Neural cell (in vitro differentiated cells): ENCODE measurements at regions not wholly inside any gene's neighbourhood (a gene's known extent, or its start where the extent isn't known, plus 50 kb on each side); places are given as distances from the start of the nearest gene placed in this dataset.

Source experiments
- H2AFZ ChIP-seq: fragments of 200-600, 300-800 bp; sonication (generic), shearing (Covaris generic); 2 replicates; pipeline ENCODE4 v1.6.0; 2014; ENCODE audit warnings: low read depth, mild to moderate bottlenecking, antibody characterized with exemption, low read length, moderate library complexity
- H3F3A ChIP-seq: fragments of 200-600 bp; shearing (Covaris generic); 2 replicates; pipeline ENCODE4 v1.6.1; 2016; ENCODE audit warnings: mild to moderate bottlenecking, moderate library complexity, mixed read lengths, antibody characterized with exemption, low read length; ENCODE audit not compliant: insufficient read depth, poor library complexity, severe bottlenecking
- H3K27ac ChIP-seq: fragments of 200-600, 300-800 bp; sonication (generic), shearing (Covaris generic); 2 replicates; pipeline ENCODE4 v1.5.1; 2014; ENCODE audit warnings: mild to moderate bottlenecking, low read length, moderate library complexity
- H3K27me3 ChIP-seq: fragments of 300-800, 200-600 bp; sonication (generic), shearing (Covaris generic); 2 replicates; pipeline ENCODE4 v1.6.0; 2014; ENCODE audit warnings: mild to moderate bottlenecking, low read depth, low read length, moderate library complexity; ENCODE audit not compliant: insufficient read depth
- H3K36me3 ChIP-seq: fragments of 300-800, 200-600 bp; sonication (generic), shearing (Covaris generic); 2 replicates; pipeline ENCODE4 v1.5.1; 2014; ENCODE audit warnings: mild to moderate bottlenecking, antibody characterized with exemption, low read length, moderate library complexity; ENCODE audit not compliant: insufficient read depth
- H3K4me2 ChIP-seq: fragments of 300-800, 200-600 bp; sonication (generic), shearing (Covaris generic); 2 replicates; pipeline ENCODE4 v1.6.0; 2014; ENCODE audit warnings: mild to moderate bottlenecking, low read length
- H3K4me3 ChIP-seq: fragments of 300-800, 200-600 bp; sonication (generic), shearing (Covaris generic); 2 replicates; pipeline ENCODE4 v1.5.1; 2014; ENCODE audit warnings: mild to moderate bottlenecking, low read length, moderate library complexity
- H3K79me2 ChIP-seq: fragments of 200-600 bp; shearing (Covaris generic); replicated peaks from 2 replicates; pipeline ENCODE4 v1.6.0; 2014; ENCODE audit warnings: mild to moderate bottlenecking, low read length, moderate library complexity; ENCODE audit not compliant: insufficient read depth
- H3K9ac ChIP-seq: fragments of 300-800, 200-600 bp; sonication (generic), shearing (Covaris generic); 2 replicates; pipeline ENCODE4 v1.6.1; 2016; ENCODE audit warnings: mild to moderate bottlenecking, low read length, mixed read lengths
- H3K9me2 ChIP-seq: fragments of 200-600 bp; shearing (Covaris generic); 2 replicates; pipeline ENCODE4 v1.6.1; 2016; ENCODE audit warnings: mild to moderate bottlenecking, low read length, mixed read lengths; ENCODE audit not compliant: insufficient read depth
- H3K9me3 ChIP-seq: fragments of 200-600, 300-800 bp; sonication (generic), shearing (Covaris generic); 2 replicates; pipeline ENCODE4 v1.6.1; 2016; ENCODE audit warnings: mild to moderate bottlenecking, mixed run types, low read length, moderate library complexity, mixed read lengths
- H4K20me1 ChIP-seq: fragments of 200-600 bp; shearing (Covaris generic); 2 replicates; pipeline ENCODE4 v1.6.1; 2016; ENCODE audit warnings: mild to moderate bottlenecking, mixed run types; ENCODE audit not compliant: insufficient read depth
- EP300 ChIP-seq: fragments of 450-650 bp; conservative IDR thresholded peaks from 2 replicates; pipeline ENCODE4 v1.6.1; 2014; ENCODE audit warnings: antibody characterized with exemption, mild to moderate bottlenecking, moderate library complexity; ENCODE audit not compliant: poor library complexity, severe bottlenecking
- EZH2 ChIP-seq: fragments of 200-600, 300-800 bp; shearing (Covaris generic), sonication (generic); IDR thresholded peaks from 2 replicates; pipeline ENCODE4 v1.6.1; 2014; ENCODE audit warnings: antibody characterized with exemption, low read length, borderline replicate concordance, mild to moderate bottlenecking; ENCODE audit not compliant: insufficient read depth, poor library complexity, severe bottlenecking
- MXI1 ChIP-seq: fragments of 450-650 bp; conservative IDR thresholded peaks from 2 replicates; pipeline ENCODE4 v1.6.1; 2014; ENCODE audit warnings: antibody characterized with exemption, mild to moderate bottlenecking; ENCODE audit not compliant: poor library complexity, severe bottlenecking
- POLR2AphosphoS5 ChIP-seq: IDR thresholded peaks from 2 replicates; pipeline ENCODE4 v1.6.1; 2012
- RAD21 ChIP-seq: fragments of 450-650 bp; conservative IDR thresholded peaks from 2 replicates; pipeline ENCODE4 v1.6.1; 2014; ENCODE audit warnings: antibody characterized with exemption, mild to moderate bottlenecking, moderate library complexity
- SMC3 ChIP-seq: fragments of 450-650 bp; conservative IDR thresholded peaks from 2 replicates; pipeline ENCODE4 v1.6.1; 2014; ENCODE audit warnings: antibody characterized with exemption, mild to moderate bottlenecking, moderate library complexity; ENCODE audit not compliant: poor library complexity
- TAF1 ChIP-seq: IDR thresholded peaks from 2 replicates; pipeline ENCODE4 v1.6.1; 2012; ENCODE audit warnings: low read depth
- TF ChIP-seq, protein P1 (sequence below): IDR thresholded peaks from 2 replicates; pipeline ENCODE4 v1.6.1; 2012; ENCODE audit warnings: borderline replicate concordance
- TF ChIP-seq, protein P2 (sequence below): fragments of 450-650 bp; IDR thresholded peaks from 2 replicates; pipeline ENCODE4 v1.5.1; 2014; ENCODE audit warnings: antibody characterized with exemption, mild to moderate bottlenecking, moderate library complexity; ENCODE audit not compliant: poor library complexity, severe bottlenecking

DNA sequence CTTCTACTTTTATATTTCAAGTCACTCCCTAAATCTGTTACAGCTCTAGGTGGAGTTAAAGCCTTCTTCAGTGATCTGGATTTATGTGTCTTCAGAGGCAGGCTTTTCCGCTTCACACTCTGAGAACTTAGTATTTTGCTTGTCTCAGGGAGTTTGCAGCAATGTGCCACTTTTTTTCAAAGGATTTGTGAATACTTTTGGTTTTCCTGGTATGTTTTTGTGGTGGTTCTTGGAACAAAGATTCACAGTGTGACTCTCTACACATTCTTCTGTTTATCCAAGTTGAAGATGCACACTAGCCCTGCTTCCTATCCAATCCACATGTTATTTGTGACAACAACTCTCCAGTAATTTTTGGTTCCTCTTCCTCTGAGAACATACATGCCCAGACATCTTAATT lies 1253.7 kb downstream of the TECRL start:
- Histone ChIP-seq H3F3A (no peaks in the 10 kb centered on the region), H3K4me2 (no peak overlapping the region), H3K36me3 (no peaks in the 10 kb centered on the region), H4K20me1 (no peaks in the 10 kb centered on the region), H3K27me3 (no peaks in the 10 kb centered on the region), H3K9me3 (no peaks in the 10 kb centered on the region), H2AFZ (no peak overlapping the region), H3K9ac (no peak overlapping the region), H3K4me3 (no peak overlapping the region), H3K79me2 (no peaks in the 10 kb centered on the region), H3K27ac (no peak overlapping the region), H3K9me2 (no peaks in the 10 kb centered on the region)
- TF ChIP-seq POLR2AphosphoS5 (no peak), TAF1 (no peak), SMC3 (no peak), EZH2 (no peak), RAD21 (no peak), MXI1 (no peak), EP300 (no peak)
- TF ChIP-seq, protein P1, sequence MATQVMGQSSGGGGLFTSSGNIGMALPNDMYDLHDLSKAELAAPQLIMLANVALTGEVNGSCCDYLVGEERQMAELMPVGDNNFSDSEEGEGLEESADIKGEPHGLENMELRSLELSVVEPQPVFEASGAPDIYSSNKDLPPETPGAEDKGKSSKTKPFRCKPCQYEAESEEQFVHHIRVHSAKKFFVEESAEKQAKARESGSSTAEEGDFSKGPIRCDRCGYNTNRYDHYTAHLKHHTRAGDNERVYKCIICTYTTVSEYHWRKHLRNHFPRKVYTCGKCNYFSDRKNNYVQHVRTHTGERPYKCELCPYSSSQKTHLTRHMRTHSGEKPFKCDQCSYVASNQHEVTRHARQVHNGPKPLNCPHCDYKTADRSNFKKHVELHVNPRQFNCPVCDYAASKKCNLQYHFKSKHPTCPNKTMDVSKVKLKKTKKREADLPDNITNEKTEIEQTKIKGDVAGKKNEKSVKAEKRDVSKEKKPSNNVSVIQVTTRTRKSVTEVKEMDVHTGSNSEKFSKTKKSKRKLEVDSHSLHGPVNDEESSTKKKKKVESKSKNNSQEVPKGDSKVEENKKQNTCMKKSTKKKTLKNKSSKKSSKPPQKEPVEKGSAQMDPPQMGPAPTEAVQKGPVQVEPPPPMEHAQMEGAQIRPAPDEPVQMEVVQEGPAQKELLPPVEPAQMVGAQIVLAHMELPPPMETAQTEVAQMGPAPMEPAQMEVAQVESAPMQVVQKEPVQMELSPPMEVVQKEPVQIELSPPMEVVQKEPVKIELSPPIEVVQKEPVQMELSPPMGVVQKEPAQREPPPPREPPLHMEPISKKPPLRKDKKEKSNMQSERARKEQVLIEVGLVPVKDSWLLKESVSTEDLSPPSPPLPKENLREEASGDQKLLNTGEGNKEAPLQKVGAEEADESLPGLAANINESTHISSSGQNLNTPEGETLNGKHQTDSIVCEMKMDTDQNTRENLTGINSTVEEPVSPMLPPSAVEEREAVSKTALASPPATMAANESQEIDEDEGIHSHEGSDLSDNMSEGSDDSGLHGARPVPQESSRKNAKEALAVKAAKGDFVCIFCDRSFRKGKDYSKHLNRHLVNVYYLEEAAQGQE = no peak
- TF ChIP-seq, protein P2, sequence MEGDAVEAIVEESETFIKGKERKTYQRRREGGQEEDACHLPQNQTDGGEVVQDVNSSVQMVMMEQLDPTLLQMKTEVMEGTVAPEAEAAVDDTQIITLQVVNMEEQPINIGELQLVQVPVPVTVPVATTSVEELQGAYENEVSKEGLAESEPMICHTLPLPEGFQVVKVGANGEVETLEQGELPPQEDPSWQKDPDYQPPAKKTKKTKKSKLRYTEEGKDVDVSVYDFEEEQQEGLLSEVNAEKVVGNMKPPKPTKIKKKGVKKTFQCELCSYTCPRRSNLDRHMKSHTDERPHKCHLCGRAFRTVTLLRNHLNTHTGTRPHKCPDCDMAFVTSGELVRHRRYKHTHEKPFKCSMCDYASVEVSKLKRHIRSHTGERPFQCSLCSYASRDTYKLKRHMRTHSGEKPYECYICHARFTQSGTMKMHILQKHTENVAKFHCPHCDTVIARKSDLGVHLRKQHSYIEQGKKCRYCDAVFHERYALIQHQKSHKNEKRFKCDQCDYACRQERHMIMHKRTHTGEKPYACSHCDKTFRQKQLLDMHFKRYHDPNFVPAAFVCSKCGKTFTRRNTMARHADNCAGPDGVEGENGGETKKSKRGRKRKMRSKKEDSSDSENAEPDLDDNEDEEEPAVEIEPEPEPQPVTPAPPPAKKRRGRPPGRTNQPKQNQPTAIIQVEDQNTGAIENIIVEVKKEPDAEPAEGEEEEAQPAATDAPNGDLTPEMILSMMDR = no peak

DNA sequence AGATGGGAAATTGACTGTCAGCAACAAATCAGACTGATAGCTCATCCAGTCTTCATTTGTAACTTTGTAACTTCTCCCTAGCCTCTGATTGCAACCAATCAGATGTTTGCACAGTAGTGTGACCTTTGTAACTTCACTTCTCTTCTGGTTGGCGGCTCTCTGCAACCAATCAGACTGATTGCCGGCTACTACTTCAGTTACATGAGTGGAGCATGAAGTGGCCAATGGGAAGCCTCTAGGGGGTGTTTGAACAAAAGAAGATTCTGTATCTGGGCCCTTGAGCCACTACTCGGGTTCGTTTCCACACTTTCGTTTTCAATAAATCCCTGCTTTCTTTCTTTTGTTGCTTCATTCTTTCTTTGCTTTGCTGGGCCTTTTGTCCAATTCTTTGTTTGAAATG lies 1285.8 kb downstream of the TECRL start:
- no peaks in the 10 kb centered on the region for H3K9me2 ChIP-seq
- no peak overlapping the region for H3K4me2 ChIP-seq
- H2AFZ ChIP-seq = no peak overlapping the region

More for the DNA sequence above, 1285.8 kb downstream of the TECRL start:
- H4K20me1 ChIP-seq = no peaks in the 10 kb centered on the region
- no peaks in the 10 kb centered on the region for H3K36me3 ChIP-seq
- H3K9ac ChIP-seq = no peak overlapping the region
- no peak overlapping the region for H3K4me3 ChIP-seq
- no peaks in the 10 kb centered on the region for H3K9me3 ChIP-seq
- H3K27me3 ChIP-seq = no peaks in the 10 kb centered on the region
- H3F3A ChIP-seq = no peaks in the 10 kb centered on the region
- H3K79me2 ChIP-seq = no peaks in the 10 kb centered on the region
- H3K27ac ChIP-seq = no peak overlapping the region
- no peak for TF ChIP-seq POLR2AphosphoS5
- TF ChIP-seq, protein P1 = no peak
